ENCODE measurements at regions not wholly inside any gene's neighbourhood (a gene's known extent, or its start where the extent isn't known, plus 50 kb on each side); places are given as distances from the start of the nearest gene placed in this dataset.

GRCh38 chr1:221137666-221138065, 258.4 kb downstream of the HLX start:
- TF ChIP-seq CTCF (IDR thresholded peaks at IDR 0.05) (no peak), ZBTB33 (IDR thresholded peaks at IDR 0.05; ENCODE audit: borderline replicate concordance, low read depth) (no peak), GABPA (IDR thresholded peaks at IDR 0.05; ENCODE audit: low read depth) (no peak), SIN3A (IDR thresholded peaks at IDR 0.05; ENCODE audit: borderline replicate concordance, low read depth, low read length) (no peak)
